Keratinocyte (primary cell): ENCODE measurements at regions not wholly inside any gene's neighbourhood (a gene's known extent, or its start where the extent isn't known, plus 50 kb on each side); places are given as distances from the start of the nearest gene placed in this dataset.

Experiments
- CTCF ChIP-seq, 3 experiments: IDR thresholded peaks in 1 of 3; conservative IDR thresholded peaks in 1 of 3; optimal IDR thresholded peaks in 1 of 3; 2 replicates in 2 of 3; 3 replicates in 1 of 3; pipeline versions ENCODE3 to v1.5.1; 2011; ENCODE audit warnings: low read length in 3 of 3, mild to moderate bottlenecking in 3 of 3, moderate library complexity in 2 of 3, control low read depth in 1 of 3, inconsistent platforms in 1 of 3; ENCODE audit not compliant: insufficient read depth in 2 of 3; ENCODE audit errors: extremely low read depth in 1 of 3
- EZH2 ChIP-seq: IDR thresholded peaks from one replicate; pipeline ENCODE4 v1.6.1; 2012; ENCODE audit warnings: inconsistent platforms, mild to moderate bottlenecking, low read length, moderate library complexity

GRCh38 chr15:87429754-87430153 lies 826.8 kb downstream of the NTRK3 start:
- TF ChIP-seq CTCF (optimal IDR thresholded peaks at IDR 0.05 in 1 of 3, IDR thresholded peaks at IDR 0.05 in 1 of 3, conservative IDR thresholded peaks at IDR 0.05 in 1 of 3; ENCODE audit: extremely low read depth in 1 of 3, insufficient read depth in 2 of 3, low read length in 3 of 3) = no peak
- TF ChIP-seq EZH2 = no peak
